ENCODE measurements at regions not wholly inside any gene's neighbourhood (a gene's known extent, or its start where the extent isn't known, plus 50 kb on each side); places are given as distances from the start of the nearest gene placed in this dataset.

DNA sequence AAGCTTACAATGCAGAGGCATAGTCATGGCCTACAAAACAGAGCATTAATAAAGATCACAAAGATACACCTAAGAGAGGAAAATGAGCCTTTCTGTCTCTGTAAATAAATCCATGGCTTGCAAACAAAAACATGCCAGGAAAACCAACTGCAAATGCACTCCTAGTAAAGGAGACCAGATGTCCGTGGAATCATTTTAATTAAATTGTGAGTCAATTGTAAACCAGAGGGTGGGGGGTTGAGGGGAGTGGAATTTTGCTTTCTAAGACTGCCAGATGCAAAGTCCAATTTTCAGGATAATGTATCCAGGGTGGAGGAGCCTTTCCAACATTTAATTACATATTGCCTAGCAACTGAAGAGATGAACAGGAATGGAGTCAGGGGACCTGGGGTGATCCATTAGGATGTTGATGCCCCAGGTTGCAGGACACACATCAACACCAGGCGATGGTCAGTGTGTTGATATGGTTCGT lies 390.3 kb upstream of the CCL2 start:
- H3K9me1 ChIP-seq (replicated peaks; ENCODE audit: control insufficient read depth, extremely low read depth, insufficient read depth, low read length): no peaks in the 10 kb centered on the region
- H4K20me1 ChIP-seq (replicated peaks; ENCODE audit: control insufficient read depth, extremely low read depth, insufficient read depth, low read length): no peaks in the 10 kb centered on the region
- no peak overlapping the region for H3K4me3 ChIP-seq (replicated peaks in 1 of 3; ENCODE audit: insufficient read depth in 1 of 3, low read depth in 1 of 3, low read length in 3 of 3)
- dilution Hi-C loops (cut with MboI; ENCODE audit: extremely low pct_ligation_motif_present, low sequenced_read_pairs) (no loop called here), intact Hi-C loops (cut with micrococcal nuclease) (no loop called here)
- ChIA-PET POLR2A (no interaction called here), CTCF (no interaction called here)
- no peak overlapping the region for H3K27ac ChIP-seq (ENCODE audit: insufficient read depth, low read depth, low read length)
- no peaks in the 10 kb centered on the region for H3K27me3 ChIP-seq (ENCODE audit: control insufficient read depth in 2 of 2, insufficient read depth in 2 of 2, low read length in 2 of 2)
- H3K4me2 ChIP-seq (ENCODE audit: insufficient read depth, low read length): no peak overlapping the region
- no peaks in the 10 kb centered on the region for H3K79me2 ChIP-seq (ENCODE audit: control insufficient read depth, insufficient read depth, low read length)
- TF ChIP-seq POLR2A (IDR thresholded peaks at IDR 0.05; ENCODE audit: low read depth, low read length) (no peak), JUN (IDR thresholded peaks at IDR 0.05; ENCODE audit: borderline replicate concordance, insufficient read depth, insufficient read length, low read depth) (no peak), MYC (IDR thresholded peaks at IDR 0.05; ENCODE audit: low read depth, low read length) (no peak), GATA2 (IDR thresholded peaks at IDR 0.05; ENCODE audit: insufficient read depth, insufficient read length, low read depth, low read length) (no peak), EZH2 (IDR thresholded peaks at IDR 0.05; ENCODE audit: borderline replicate concordance, low read depth, low read length, severe bottlenecking) (no peak), POLR2AphosphoS5 (IDR thresholded peaks at IDR 0.05; ENCODE audit: insufficient read depth, low read depth, low read length) (no peak), FOS (IDR thresholded peaks at IDR 0.05; ENCODE audit: borderline replicate concordance, insufficient read depth, low read length) (no peak)
- TF ChIP-seq, protein P1, sequence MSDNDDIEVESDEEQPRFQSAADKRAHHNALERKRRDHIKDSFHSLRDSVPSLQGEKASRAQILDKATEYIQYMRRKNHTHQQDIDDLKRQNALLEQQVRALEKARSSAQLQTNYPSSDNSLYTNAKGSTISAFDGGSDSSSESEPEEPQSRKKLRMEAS (IDR thresholded peaks at IDR 0.05; ENCODE audit: insufficient read depth, insufficient read length): no peak
- TF ChIP-seq, protein P2, sequence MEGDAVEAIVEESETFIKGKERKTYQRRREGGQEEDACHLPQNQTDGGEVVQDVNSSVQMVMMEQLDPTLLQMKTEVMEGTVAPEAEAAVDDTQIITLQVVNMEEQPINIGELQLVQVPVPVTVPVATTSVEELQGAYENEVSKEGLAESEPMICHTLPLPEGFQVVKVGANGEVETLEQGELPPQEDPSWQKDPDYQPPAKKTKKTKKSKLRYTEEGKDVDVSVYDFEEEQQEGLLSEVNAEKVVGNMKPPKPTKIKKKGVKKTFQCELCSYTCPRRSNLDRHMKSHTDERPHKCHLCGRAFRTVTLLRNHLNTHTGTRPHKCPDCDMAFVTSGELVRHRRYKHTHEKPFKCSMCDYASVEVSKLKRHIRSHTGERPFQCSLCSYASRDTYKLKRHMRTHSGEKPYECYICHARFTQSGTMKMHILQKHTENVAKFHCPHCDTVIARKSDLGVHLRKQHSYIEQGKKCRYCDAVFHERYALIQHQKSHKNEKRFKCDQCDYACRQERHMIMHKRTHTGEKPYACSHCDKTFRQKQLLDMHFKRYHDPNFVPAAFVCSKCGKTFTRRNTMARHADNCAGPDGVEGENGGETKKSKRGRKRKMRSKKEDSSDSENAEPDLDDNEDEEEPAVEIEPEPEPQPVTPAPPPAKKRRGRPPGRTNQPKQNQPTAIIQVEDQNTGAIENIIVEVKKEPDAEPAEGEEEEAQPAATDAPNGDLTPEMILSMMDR (IDR thresholded peaks at IDR 0.05; ENCODE audit: extremely low read depth in 1 of 2, insufficient read depth in 1 of 2, low read depth in 1 of 2, low read length in 2 of 2): no peak
- H3K36me3 ChIP-seq (ENCODE audit: control insufficient read depth in 2 of 2, extremely low read depth in 1 of 2, insufficient read depth in 2 of 2, low read length in 2 of 2): no peaks in the 10 kb centered on the region
- no peaks in the 10 kb centered on the region for H3K9me3 ChIP-seq (replicated peaks; ENCODE audit: control insufficient read depth, insufficient read depth, low read length)
- BruUV-seq (replicated peaks): no TSS peak
- FAIRE-seq (no peak), DNase-seq (ENCODE audit: low read depth, low spot score) (no peak)
- no peak overlapping the region for H3K9ac ChIP-seq (replicated peaks; ENCODE audit: extremely low read depth, insufficient read depth, low read length)
- no peak overlapping the region for H2AFZ ChIP-seq (ENCODE audit: low read depth, low read length)
- no peaks in the 10 kb centered on the region for H3K4me1 ChIP-seq (ENCODE audit: control insufficient read depth, extremely low read depth, insufficient read depth, low read length)

Measured in endothelial cell of umbilical vein (primary cell).